Esophagus squamous epithelium (tissue), 5 donors: ENCODE measurements at regions not wholly inside any gene's neighbourhood (a gene's known extent, or its start where the extent isn't known, plus 50 kb on each side); places are given as distances from the start of the nearest gene placed in this dataset.
A peak's percentile ranks its signal among the peaks of the same experiment; 100 is the strongest.

Experiments used
- DNase-seq: peaks from one replicate; lab custom pipeline; 2025; lab: John Stamatoyannopoulos, UW
- H3K27ac ChIP-seq, 4 donors: fragments of 200-600 bp; sonication (generic); one replicate each; pipeline ENCODE4 v1.5.1; 2016 to 2019; ENCODE audit warnings: mild to moderate bottlenecking in 1 of 4
- H3K27me3 ChIP-seq, 4 donors: fragments of 200-600 bp; sonication (generic); 1 replicate in 3 of 4; 2 replicates in 1 of 4; pipeline versions ENCODE4 v1.5.1 to v1.6.0; 2017 to 2021; ENCODE audit warnings: antibody characterized with exemption in 1 of 4
- H3K36me3 ChIP-seq, 3 donors: fragments of 200-600 bp; sonication (generic); one replicate each; pipeline ENCODE4 v1.5.1; 2016 to 2019
- H3K4me1 ChIP-seq, 3 donors: fragments of 200-600 bp; sonication (generic); one replicate each; pipeline ENCODE4 v1.5.1; 2017 to 2019
- H3K4me3 ChIP-seq, 4 donors: fragments of 200-600 bp; sonication (generic); 1 replicate in 3 of 4; 2 replicates in 1 of 4; pipeline ENCODE4 v1.5.1; 2016 to 2019; ENCODE audit warnings: mild to moderate bottlenecking in 2 of 4, moderate library complexity in 1 of 4
- H3K9me3 ChIP-seq, 3 donors: fragments of 200-600 bp; sonication (generic); one replicate each; pipeline ENCODE4 v1.5.1; 2016 to 2019
- POLR2A ChIP-seq, 4 donors: fragments of 450-650 bp; IDR thresholded peaks; one replicate each; pipeline ENCODE4 v1.6.1; 2017; ENCODE audit warnings: antibody characterized with exemption in 4 of 4, mild to moderate bottlenecking in 4 of 4, moderate library complexity in 3 of 4
- WGBS, 2 donors: methylation state at CpG; one replicate each; pipeline ENCODE4 v1.1.5; 2018; 5-methylcytosine and 5-hydroxymethylcytosine counted together
- intact Hi-C: fragments of 100-400 bp; cut with DNase I; formaldehyde crosslinking; loops from one replicate; pipeline ENCODE4 v1.15.0; 2022
- TF ChIP-seq, protein P1 (sequence below), 6 experiments: fragments of 450-650 bp in 4 of 6; fragments of 200-600 bp in 2 of 6; sonication (generic) in 2 of 6; IDR thresholded peaks; one replicate each; pipeline ENCODE4 v1.5.1; 2016 to 2019; ENCODE audit warnings: antibody characterized with exemption in 6 of 6, mild to moderate bottlenecking in 4 of 6, moderate library complexity in 4 of 6
- donor health status: DM: yes; HTN: yes; CAD: no.

GRCh38 chr2:62304429-62305417 lies 108.8 kb downstream of the B3GNT2 start:
- Histone ChIP-seq H3K4me1 (peaks cover 34 to 59% (median 38%) of the 10 kb centered on the region in 3 donors), H3K36me3 (no peaks in the 10 kb centered on the region), H3K27ac (peak overlapping the region; percentile 43 to 89 (median 77)), H3K4me3 (no peak overlapping the region), H3K27me3 (no peaks in the 10 kb centered on the region), H3K9me3 (no peaks in the 10 kb centered on the region)
- WGBS, 2 donors = 54 to 69% methylated on average over 8 to 11 of the region's 13 CpGs
- DNase-seq = no peak
- TF ChIP-seq, protein P1, sequence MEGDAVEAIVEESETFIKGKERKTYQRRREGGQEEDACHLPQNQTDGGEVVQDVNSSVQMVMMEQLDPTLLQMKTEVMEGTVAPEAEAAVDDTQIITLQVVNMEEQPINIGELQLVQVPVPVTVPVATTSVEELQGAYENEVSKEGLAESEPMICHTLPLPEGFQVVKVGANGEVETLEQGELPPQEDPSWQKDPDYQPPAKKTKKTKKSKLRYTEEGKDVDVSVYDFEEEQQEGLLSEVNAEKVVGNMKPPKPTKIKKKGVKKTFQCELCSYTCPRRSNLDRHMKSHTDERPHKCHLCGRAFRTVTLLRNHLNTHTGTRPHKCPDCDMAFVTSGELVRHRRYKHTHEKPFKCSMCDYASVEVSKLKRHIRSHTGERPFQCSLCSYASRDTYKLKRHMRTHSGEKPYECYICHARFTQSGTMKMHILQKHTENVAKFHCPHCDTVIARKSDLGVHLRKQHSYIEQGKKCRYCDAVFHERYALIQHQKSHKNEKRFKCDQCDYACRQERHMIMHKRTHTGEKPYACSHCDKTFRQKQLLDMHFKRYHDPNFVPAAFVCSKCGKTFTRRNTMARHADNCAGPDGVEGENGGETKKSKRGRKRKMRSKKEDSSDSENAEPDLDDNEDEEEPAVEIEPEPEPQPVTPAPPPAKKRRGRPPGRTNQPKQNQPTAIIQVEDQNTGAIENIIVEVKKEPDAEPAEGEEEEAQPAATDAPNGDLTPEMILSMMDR (IDR thresholded peaks at IDR 0.05) = no peak
- no peak for TF ChIP-seq POLR2A (IDR thresholded peaks at IDR 0.05)
- intact Hi-C loops = no loop called here

DNA sequence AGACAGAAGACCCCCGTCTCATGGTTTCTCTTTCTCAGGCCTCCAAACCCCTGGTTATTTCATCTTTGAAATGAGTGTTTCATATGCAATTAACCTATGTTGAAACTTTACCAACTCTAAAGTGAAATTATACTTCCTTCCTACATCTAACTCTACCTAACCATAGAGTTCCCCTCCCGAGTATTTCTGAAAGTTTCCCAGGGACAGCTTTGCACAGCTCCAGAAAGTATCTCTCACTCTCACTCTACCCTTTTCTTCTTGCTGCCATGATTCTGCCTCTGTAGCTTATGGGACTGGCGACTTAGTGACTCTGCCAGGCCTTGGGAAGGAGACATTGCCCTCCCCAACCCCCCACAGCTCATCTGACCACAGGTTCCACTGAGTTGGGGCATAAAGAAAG lies 107.9 kb downstream of the B3GNT2 start:
- TF ChIP-seq, protein P1 (IDR thresholded peaks at IDR 0.05) = no peak
- TF ChIP-seq POLR2A (IDR thresholded peaks at IDR 0.05) = no peak
- intact Hi-C loops = no loop called here
- Histone ChIP-seq H3K36me3 (no peaks in the 10 kb centered on the region), H3K27me3 (no peaks in the 10 kb centered on the region), H3K9me3 (no peaks in the 10 kb centered on the region), H3K27ac (peak overlapping the region in 3 of 4 donors; percentile 30 to 89 (median 66)), H3K4me1 (peaks cover 33 to 50% (median 34%) of the 10 kb centered on the region in 3 donors), H3K4me3 (no peak overlapping the region)
- no peak for DNase-seq
- 52 to 68% methylated on average over 3 of the region's 3 CpGs for WGBS, 2 donors

GRCh38 chr2:62302631-62303435 lies 106.9 kb downstream of the B3GNT2 start:
- TF ChIP-seq, protein P1 (IDR thresholded peaks at IDR 0.05) = no peak
- TF ChIP-seq POLR2A (IDR thresholded peaks at IDR 0.05) = no peak
- Histone ChIP-seq H3K4me3 (no peak overlapping the region), H3K4me1 (peaks cover 29 to 41% (median 29%) of the 10 kb centered on the region in 3 donors), H3K9me3 (no peaks in the 10 kb centered on the region), H3K36me3 (no peaks in the 10 kb centered on the region), H3K27me3 (no peaks in the 10 kb centered on the region), H3K27ac (no peak overlapping the region)
- no peak for DNase-seq
- WGBS, 2 donors = 75 to 80% methylated on average over 6 of the region's 6 CpGs
- intact Hi-C loops = no loop called here

- WGBS, 2 donors = 89 to 94% methylated on average over 4 of the region's 4 CpGs
- H3K36me3 ChIP-seq = no peaks in the 10 kb centered on the region
- no peak overlapping the region for H3K27ac ChIP-seq
Measured at GRCh38 chr2:62300925-62301324, 105.0 kb downstream of the B3GNT2 start.

More at GRCh38 chr2:62300925-62301324, 105.0 kb downstream of the B3GNT2 start:
- Histone ChIP-seq H3K9me3 (no peaks in the 10 kb centered on the region), H3K27me3 (no peaks in the 10 kb centered on the region), H3K4me1 (peaks cover 11 to 21% (median 11%) of the 10 kb centered on the region in 3 donors), H3K4me3 (no peak overlapping the region)
- TF ChIP-seq, protein P1 (IDR thresholded peaks at IDR 0.05) = no peak
- no peak for DNase-seq
- intact Hi-C loops = no loop called here
